Mesothelial cell of epicardium (in vitro differentiated cells): ENCODE measurements at regions not wholly inside any gene's neighbourhood (a gene's known extent, or its start where the extent isn't known, plus 50 kb on each side); places are given as distances from the start of the nearest gene placed in this dataset.

Experiments used
- DNase-seq, 2 experiments: peaks; one replicate each; pipeline ENCODE4 v3.0.0; 2021; ENCODE audit warnings: low spot score in 2 of 2; ENCODE audit not compliant: unreplicated experiment in 2 of 2
- H3K27ac Mint-ChIP-seq: 2 replicates; pipeline ENCODE4 v1.8.0; 2021; ENCODE audit warnings: mixed read lengths
- H3K27me3 Mint-ChIP-seq: 2 replicates; pipeline ENCODE4 v1.8.0; 2021; ENCODE audit warnings: low read depth, mixed read lengths
- H3K36me3 Mint-ChIP-seq: 2 replicates; pipeline ENCODE4 v1.8.0; 2021; ENCODE audit warnings: mixed read lengths
- H3K4me1 Mint-ChIP-seq: 2 replicates; pipeline ENCODE4 v1.8.0; 2021; ENCODE audit warnings: mixed read lengths
- H3K4me3 Mint-ChIP-seq: 2 replicates; pipeline ENCODE4 v1.8.0; 2021; ENCODE audit warnings: mild to moderate bottlenecking, moderate library complexity, mixed read lengths
- H3K9me3 Mint-ChIP-seq: 2 replicates; pipeline ENCODE4 v1.8.0; 2021; ENCODE audit warnings: mixed read lengths
- TF ChIP-seq, protein P1 (sequence below): fragments of 200-600 bp; sonication (generic); IDR thresholded peaks from one replicate; pipeline ENCODE4 v1.5.0; 2021; ENCODE audit warnings: antibody characterized with exemption; ENCODE audit not compliant: unreplicated experiment

DNA sequence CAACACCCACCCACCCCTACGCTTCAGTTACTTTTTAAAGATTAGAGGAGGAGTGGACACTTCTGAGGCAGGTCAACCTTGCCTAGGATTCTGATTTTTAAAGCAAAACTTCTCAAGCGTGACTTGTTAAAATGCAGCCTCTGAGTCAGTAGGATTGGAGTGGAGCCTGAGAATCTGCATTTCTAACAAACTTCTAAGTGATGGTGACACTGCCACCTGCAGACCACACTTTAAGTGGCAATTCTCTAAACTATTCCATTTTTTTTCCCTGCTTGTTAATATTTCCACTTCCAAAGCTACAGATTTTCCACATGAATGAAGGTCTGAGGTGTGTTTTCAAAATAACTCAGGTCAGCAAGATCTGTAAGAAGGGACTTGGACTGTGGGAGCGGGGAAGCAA lies 171.1 kb upstream of the CCDC150 start:
- no peaks in the 10 kb centered on the region for H3K36me3 Mint-ChIP-seq
- H3K9me3 Mint-ChIP-seq, result no peaks in the 10 kb centered on the region
- H3K27ac Mint-ChIP-seq, result no peak overlapping the region
- H3K4me1 Mint-ChIP-seq, result peaks cover 3% of the 10 kb centered on the region
- H3K27me3 Mint-ChIP-seq, result no peaks in the 10 kb centered on the region
- TF ChIP-seq, protein P1, sequence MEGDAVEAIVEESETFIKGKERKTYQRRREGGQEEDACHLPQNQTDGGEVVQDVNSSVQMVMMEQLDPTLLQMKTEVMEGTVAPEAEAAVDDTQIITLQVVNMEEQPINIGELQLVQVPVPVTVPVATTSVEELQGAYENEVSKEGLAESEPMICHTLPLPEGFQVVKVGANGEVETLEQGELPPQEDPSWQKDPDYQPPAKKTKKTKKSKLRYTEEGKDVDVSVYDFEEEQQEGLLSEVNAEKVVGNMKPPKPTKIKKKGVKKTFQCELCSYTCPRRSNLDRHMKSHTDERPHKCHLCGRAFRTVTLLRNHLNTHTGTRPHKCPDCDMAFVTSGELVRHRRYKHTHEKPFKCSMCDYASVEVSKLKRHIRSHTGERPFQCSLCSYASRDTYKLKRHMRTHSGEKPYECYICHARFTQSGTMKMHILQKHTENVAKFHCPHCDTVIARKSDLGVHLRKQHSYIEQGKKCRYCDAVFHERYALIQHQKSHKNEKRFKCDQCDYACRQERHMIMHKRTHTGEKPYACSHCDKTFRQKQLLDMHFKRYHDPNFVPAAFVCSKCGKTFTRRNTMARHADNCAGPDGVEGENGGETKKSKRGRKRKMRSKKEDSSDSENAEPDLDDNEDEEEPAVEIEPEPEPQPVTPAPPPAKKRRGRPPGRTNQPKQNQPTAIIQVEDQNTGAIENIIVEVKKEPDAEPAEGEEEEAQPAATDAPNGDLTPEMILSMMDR, result no peak
- H3K4me3 Mint-ChIP-seq, result no peak overlapping the region
- no peak for DNase-seq

DNA sequence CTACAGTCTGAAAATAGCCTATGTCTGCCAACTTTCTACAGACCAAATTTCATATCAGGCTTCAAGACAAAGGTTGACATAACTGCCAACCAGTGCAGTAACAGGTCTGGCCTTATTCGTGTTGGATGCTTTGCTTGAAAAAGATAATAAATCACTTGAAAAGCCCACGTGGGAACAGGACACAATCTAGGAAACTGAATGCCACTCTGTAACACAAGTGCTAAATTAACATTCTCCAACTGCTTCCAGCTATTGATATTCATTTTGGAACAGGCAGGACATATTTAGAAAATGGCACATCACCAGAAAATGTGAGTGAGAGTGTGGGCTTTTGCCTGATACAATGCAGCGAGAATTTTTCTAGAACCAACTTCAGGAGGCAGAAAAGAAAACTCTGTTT lies 165.9 kb upstream of the CCDC150 start:
- no peak overlapping the region for H3K27ac Mint-ChIP-seq
- H3K27me3 Mint-ChIP-seq, result no peaks in the 10 kb centered on the region
- no peaks in the 10 kb centered on the region for H3K9me3 Mint-ChIP-seq

GRCh38 chr2:196475611-196476010 lies 163.9 kb upstream of the CCDC150 start:
- H3K27ac Mint-ChIP-seq, result no peak overlapping the region
- TF ChIP-seq, protein P1, result no peak

More for the DNA sequence above, 165.9 kb upstream of the CCDC150 start:
- TF ChIP-seq, protein P1, result no peak
- Mint-ChIP-seq H3K4me1 (no peaks in the 10 kb centered on the region), H3K4me3 (no peak overlapping the region), H3K36me3 (no peaks in the 10 kb centered on the region)
- no peak for DNase-seq

DNA sequence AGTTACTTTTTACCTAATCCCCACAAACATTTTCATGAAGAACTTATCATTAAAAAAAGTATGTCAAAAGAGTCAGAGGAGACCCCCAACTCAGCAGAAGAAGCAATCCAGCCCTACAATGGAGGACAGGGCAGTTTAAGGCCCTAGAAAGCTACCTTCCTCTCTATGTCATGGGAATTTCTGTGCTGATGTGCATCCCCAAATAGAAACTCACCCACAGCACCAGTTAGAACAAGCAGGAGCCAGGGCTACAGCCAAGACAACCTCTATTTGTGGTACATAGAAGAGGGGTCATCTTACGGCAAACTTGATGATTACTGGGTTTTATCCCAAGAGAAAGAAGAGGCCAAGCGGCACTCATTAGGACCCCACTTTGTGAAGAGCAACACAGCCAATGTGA lies 160.9 kb upstream of the CCDC150 start:
- H3K9me3 Mint-ChIP-seq, result no peaks in the 10 kb centered on the region
- no peak overlapping the region for H3K27ac Mint-ChIP-seq
- no peaks in the 10 kb centered on the region for H3K4me1 Mint-ChIP-seq
- TF ChIP-seq, protein P1, result no peak
- no peaks in the 10 kb centered on the region for H3K27me3 Mint-ChIP-seq
- no peaks in the 10 kb centered on the region for H3K36me3 Mint-ChIP-seq
- no peak for DNase-seq
- no peak overlapping the region for H3K4me3 Mint-ChIP-seq

More at GRCh38 chr2:196475611-196476010, 163.9 kb upstream of the CCDC150 start:
- no peaks in the 10 kb centered on the region for H3K27me3 Mint-ChIP-seq
- H3K9me3 Mint-ChIP-seq, result no peaks in the 10 kb centered on the region
- H3K36me3 Mint-ChIP-seq, result no peaks in the 10 kb centered on the region
- DNase-seq, result no peak
- H3K4me1 Mint-ChIP-seq, result no peaks in the 10 kb centered on the region
- H3K4me3 Mint-ChIP-seq, result no peak overlapping the region

- no peaks in the 10 kb centered on the region for H3K9me3 Mint-ChIP-seq
- H3K27me3 Mint-ChIP-seq, result no peaks in the 10 kb centered on the region
- H3K36me3 Mint-ChIP-seq, result no peaks in the 10 kb centered on the region
- TF ChIP-seq, protein P1, result no peak
- H3K4me1 Mint-ChIP-seq, result no peaks in the 10 kb centered on the region
- no peak for DNase-seq
- H3K27ac Mint-ChIP-seq, result no peak overlapping the region
- H3K4me3 Mint-ChIP-seq, result no peak overlapping the region
These were observed 160.2 kb upstream of the CCDC150 start for GRCh38 chr2:196479350-196479749.
